H1 (cell line): ENCODE measurements at regions not wholly inside any gene's neighbourhood (a gene's known extent, or its start where the extent isn't known, plus 50 kb on each side); places are given as distances from the start of the nearest gene placed in this dataset.

Experiments used
- FOSL1 ChIP-seq: IDR thresholded peaks from 2 replicates; pipeline ENCODE4 v1.6.1; 2011; ENCODE audit warnings: mild to moderate bottlenecking, low read depth, low read length, moderate library complexity; ENCODE audit not compliant: insufficient read depth
- YY1 ChIP-seq: IDR thresholded peaks from 2 replicates; pipeline ENCODE4 v1.6.1; 2011; ENCODE audit warnings: low read depth, mild to moderate bottlenecking, low read length

GRCh38 chrX:47751670-47752069 lies 85.0 kb upstream of the ZNF81 start (continued):
- TF ChIP-seq YY1 = no peak
- TF ChIP-seq FOSL1 = no peak
